ENCODE measurements at regions not wholly inside any gene's neighbourhood (a gene's known extent, or its start where the extent isn't known, plus 50 kb on each side); places are given as distances from the start of the nearest gene placed in this dataset.

GRCh38 chr1:79128722-79129121 lies 122.2 kb upstream of the ADGRL4 start:
- TF ChIP-seq CTCF (IDR thresholded peaks at IDR 0.05) (no peak), ZFX (IDR thresholded peaks at IDR 0.05; ENCODE audit: borderline replicate concordance) (no peak)
